Pancreas (tissue), 10 donors: ENCODE measurements at regions not wholly inside any gene's neighbourhood (a gene's known extent, or its start where the extent isn't known, plus 50 kb on each side); places are given as distances from the start of the nearest gene placed in this dataset.

Source experiments
- ATAC-seq, 4 donors: fragments of 200-7000 bp; cut with Tn5 transposase; one replicate each; pipeline versions ENCODE4 v1.8.0 to v1.9.1; 2020; ENCODE audit warnings: mild to moderate bottlenecking in 4 of 4, moderate library complexity in 4 of 4
- DNase-seq, 6 donors: peaks; one replicate each; pipeline ENCODE4 v3.0.0-alpha.2; 2020
- FAIRE-seq: peaks from 2 replicates; lab custom pipeline; 2012; peaks lifted over from hg19 to GRCh38; lab: Jason Lieb, UNC
- H3K27ac ChIP-seq, 4 donors: fragments of 200-600 bp; sonication (generic); 1 replicate in 3 of 4; 2 replicates in 1 of 4; pipeline versions ENCODE4 v1.5.0 to v1.8.0; 2020
- H3K27me3 ChIP-seq, 4 donors: fragments of 200-600 bp; one replicate each; pipeline ENCODE4 v1.8.0; 2021
- H3K36me3 ChIP-seq, 3 donors: fragments of 200-600 bp; sonication (generic) in 1 of 3; one replicate each; pipeline versions ENCODE4 v1.5.0 to v1.8.0; 2020 to 2021
- H3K4me1 ChIP-seq, 3 donors: fragments of 200-600 bp; one replicate each; pipeline ENCODE4 v1.8.0; 2021
- H3K4me3 ChIP-seq, 4 donors: fragments of 200-600 bp; sonication (generic) in 2 of 4; one replicate each; pipeline versions ENCODE4 v1.5.0 to v1.8.0; 2020 to 2021
- H3K9me3 ChIP-seq, 4 donors: fragments of 200-600 bp; one replicate each; pipeline ENCODE4 v1.8.0; 2021
- WGBS, 2 donors: extraction: QIAGEN DNeasy Blood & Tissue Kit; methylation state at CpG; one replicate each; pipeline ENCODE4 v1.1.7; 2013; 5-methylcytosine and 5-hydroxymethylcytosine counted together
- intact Hi-C, 3 donors: fragments of 100-400 bp; cut with DNase I; formaldehyde crosslinking; loops; one replicate each; pipeline versions ENCODE4 v1.11.1 to v1.14.2; 2022
- TF ChIP-seq, protein P1 (sequence below), 4 donors: fragments of 200-600 bp; sonication (generic) in 3 of 4; IDR thresholded peaks; one replicate each; pipeline versions ENCODE4 v1.5.0 to v1.8.0; 2021; ENCODE audit warnings: antibody characterized with exemption in 4 of 4
- donor health status: healthy with polysubstance abuse.
- donor health status: DM: no; HTN: no; CAD: no; lungs with moderate emphysema.
- donor health status: DM: no; HTN: no; CAD: no.
- donor health status: control.
- donor health status: control.
- donor health status: Bipolar disorder and iron deficiency.
- donor health status: DM: yes; HTN: yes; CAD: no.
- donor health status: DM: no; HTN: no; CAD: no.
- donor health status: DM: no; HTN: no; CAD: no.
- donor health status: DM: yes; HTN: yes; CAD: no.

DNA sequence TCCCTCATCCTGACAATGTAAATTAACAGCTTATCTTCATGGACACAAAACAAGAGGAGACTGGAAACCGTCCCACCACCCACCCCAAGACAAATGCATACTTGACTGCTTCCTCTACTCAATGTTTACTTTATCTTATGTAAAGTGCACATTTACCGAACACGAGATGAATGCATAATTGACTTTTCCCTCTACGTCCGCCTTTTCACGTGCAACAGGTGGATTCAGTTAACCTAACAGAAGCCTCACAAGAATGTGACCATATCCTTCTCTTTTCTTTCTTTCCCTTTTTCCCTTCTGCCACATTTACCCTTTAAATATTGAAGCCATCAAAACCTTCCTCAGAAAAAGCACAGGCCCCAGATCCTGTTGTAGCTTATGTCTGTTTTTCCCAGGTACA lies 468.0 kb downstream of the UQCRFS1 start:
- intact Hi-C loops, result no loop called here
- no peak overlapping the region for H3K4me3 ChIP-seq
- no peak for DNase-seq
- FAIRE-seq, result no peak
- TF ChIP-seq, protein P1, sequence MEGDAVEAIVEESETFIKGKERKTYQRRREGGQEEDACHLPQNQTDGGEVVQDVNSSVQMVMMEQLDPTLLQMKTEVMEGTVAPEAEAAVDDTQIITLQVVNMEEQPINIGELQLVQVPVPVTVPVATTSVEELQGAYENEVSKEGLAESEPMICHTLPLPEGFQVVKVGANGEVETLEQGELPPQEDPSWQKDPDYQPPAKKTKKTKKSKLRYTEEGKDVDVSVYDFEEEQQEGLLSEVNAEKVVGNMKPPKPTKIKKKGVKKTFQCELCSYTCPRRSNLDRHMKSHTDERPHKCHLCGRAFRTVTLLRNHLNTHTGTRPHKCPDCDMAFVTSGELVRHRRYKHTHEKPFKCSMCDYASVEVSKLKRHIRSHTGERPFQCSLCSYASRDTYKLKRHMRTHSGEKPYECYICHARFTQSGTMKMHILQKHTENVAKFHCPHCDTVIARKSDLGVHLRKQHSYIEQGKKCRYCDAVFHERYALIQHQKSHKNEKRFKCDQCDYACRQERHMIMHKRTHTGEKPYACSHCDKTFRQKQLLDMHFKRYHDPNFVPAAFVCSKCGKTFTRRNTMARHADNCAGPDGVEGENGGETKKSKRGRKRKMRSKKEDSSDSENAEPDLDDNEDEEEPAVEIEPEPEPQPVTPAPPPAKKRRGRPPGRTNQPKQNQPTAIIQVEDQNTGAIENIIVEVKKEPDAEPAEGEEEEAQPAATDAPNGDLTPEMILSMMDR (IDR thresholded peaks at IDR 0.05), result no peak
- H3K9me3 ChIP-seq, result no peaks in the 10 kb centered on the region
- H3K4me1 ChIP-seq, result no peaks in the 10 kb centered on the region
- H3K27me3 ChIP-seq, result no peaks in the 10 kb centered on the region
- H3K36me3 ChIP-seq, result no peaks in the 10 kb centered on the region
- 54 to 61% methylated on average over 6 of the region's 6 CpGs for WGBS, 2 donors
- no peak for ATAC-seq
- H3K27ac ChIP-seq, result no peak overlapping the region

DNA sequence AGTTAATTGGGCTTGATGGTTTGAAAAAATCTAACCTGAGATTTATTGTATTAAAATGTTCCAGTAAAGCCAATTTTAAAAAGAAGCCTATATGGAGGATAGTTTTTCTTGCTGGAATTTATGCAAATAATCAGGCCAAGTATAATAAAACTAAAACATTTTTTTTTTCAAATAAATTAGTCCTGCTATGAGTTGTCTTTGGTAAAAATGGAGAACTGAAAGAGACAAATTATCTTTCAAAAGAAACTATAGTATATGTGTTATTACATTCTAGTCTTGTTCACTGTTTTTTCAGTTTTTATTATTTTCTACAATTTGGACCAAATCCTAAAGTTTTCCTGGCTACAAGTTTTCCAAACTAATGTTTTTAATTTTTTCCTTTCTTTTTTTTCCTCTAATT lies 468.9 kb downstream of the UQCRFS1 start:
- Histone ChIP-seq H3K4me1 (no peaks in the 10 kb centered on the region), H3K27me3 (no peaks in the 10 kb centered on the region), H3K9me3 (no peaks in the 10 kb centered on the region), H3K36me3 (no peaks in the 10 kb centered on the region), H3K27ac (no peak overlapping the region), H3K4me3 (no peak overlapping the region)
- ATAC-seq (no peak), FAIRE-seq (no peak), DNase-seq (no peak)
- TF ChIP-seq, protein P1 (IDR thresholded peaks at IDR 0.05), result no peak
- intact Hi-C loops, result no loop called here

DNA sequence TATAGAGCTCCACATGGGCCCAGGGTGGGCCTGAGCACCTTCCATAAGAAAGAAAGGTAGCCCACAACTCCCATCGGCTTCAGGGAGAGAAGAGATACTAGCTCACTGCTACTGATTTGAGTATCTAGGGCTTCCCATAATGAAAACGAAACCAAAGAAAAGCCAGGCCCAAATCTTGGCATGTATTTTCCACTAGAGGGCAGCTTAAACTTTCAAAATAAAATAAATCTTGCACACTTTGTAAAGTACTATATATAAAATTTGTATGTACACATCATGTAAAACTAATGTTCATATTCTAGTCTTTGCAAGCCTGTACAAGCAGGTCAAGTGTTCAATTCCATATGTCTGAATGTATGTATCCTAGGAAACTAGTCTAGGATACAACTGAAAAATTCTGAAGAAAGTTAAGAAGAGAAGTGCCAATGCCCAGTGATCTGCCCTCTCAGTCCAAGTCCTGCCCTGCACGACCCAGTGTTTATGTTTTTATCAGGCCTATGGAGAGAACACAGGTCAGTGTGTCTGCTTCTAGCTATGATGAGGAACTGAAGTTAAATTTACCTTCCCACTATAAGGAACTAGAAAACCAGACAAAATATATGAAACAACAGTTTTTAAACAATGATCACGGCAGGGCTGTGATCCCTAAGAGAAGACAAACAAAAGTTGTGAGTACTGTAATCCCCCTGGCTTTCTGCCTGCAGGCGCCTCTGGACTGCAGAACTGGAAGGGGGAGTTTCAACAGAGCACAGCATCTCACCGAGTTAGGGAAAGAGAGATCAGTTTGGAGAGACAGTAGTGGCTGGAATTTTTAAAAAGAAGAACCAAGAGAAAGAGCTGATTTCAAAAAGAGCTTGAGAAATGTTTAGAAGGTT lies 475.7 kb downstream of the UQCRFS1 start:
- peak in 3 of 4 donors; percentile 65 to 85 (median 78) for ATAC-seq
- peak; percentile 78 for FAIRE-seq

DNA sequence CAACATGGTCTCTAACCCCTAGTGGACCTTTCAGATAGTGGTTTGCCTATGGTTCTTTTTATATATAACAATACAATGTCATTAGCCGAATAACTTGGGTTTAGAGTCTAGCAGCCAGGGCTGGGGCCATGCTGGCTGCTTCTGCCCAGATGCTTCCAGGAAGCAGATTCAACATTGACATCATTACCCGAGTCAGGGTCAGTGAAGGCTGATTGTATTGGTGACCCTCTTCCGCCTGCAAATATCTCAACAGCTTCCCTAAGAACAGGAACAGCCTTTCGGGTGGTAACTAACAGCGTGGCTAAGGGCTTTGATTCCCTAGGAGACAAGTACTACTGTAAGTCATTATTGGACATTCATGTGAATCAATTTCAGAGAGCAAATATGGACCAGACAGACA lies 476.4 kb downstream of the UQCRFS1 start:
- no peak overlapping the region for H3K27ac ChIP-seq
- ATAC-seq (no peak), FAIRE-seq (no peak), DNase-seq (no peak)
- 77 to 80% methylated on average over 5 of the region's 5 CpGs for WGBS, 2 donors
- no peaks in the 10 kb centered on the region for H3K4me1 ChIP-seq
- no peaks in the 10 kb centered on the region for H3K27me3 ChIP-seq
- H3K36me3 ChIP-seq, result no peaks in the 10 kb centered on the region
- TF ChIP-seq, protein P1 (IDR thresholded peaks at IDR 0.05), result no peak
- intact Hi-C loops, result loop anchor here in 2 of 3 donors (5.0 kb wide), 2 partner anchors 141 to 521 kb away; no protein-coding TSS in a partner anchor
- no peak overlapping the region for H3K4me3 ChIP-seq
- no peaks in the 10 kb centered on the region for H3K9me3 ChIP-seq

More for the DNA sequence above, 475.7 kb downstream of the UQCRFS1 start:
- no peaks in the 10 kb centered on the region for H3K9me3 ChIP-seq
- H3K27ac ChIP-seq, result no peak overlapping the region
- no peaks in the 10 kb centered on the region for H3K4me1 ChIP-seq
- intact Hi-C loops, result loop anchor here in 2 of 3 donors (5.0 kb wide), 2 partner anchors 140 to 520 kb away; no protein-coding TSS in a partner anchor
- TF ChIP-seq, protein P1 (IDR thresholded peaks at IDR 0.05), result peak in 3 of 4 donors; percentile 36 to 58 (median 48)
- H3K27me3 ChIP-seq, result no peaks in the 10 kb centered on the region
- WGBS, 2 donors, result 9 to 14% methylated on average over 6 of the region's 6 CpGs
- no peak overlapping the region for H3K4me3 ChIP-seq
- peak in 1 of 6 donors; percentile 17 for DNase-seq
- H3K36me3 ChIP-seq, result no peaks in the 10 kb centered on the region

DNA sequence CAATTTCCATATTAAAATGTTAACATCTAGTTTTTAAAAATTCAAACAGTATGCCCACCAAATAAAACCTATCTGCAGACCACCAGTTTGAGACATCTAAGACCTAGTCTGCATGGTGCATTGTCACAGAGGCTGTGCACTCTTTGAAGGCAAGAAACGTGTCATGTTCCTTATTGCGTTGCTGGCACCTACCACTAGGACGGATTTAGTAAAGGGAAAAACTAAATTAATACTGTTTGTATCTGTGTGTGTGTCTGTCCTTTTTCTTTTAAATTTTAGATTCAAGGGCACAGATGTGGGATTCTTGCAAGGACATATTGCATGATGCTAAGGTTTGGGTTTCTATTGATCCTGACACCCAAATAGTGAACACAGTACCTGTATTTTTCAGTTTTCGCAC lies 481.4 kb downstream of the UQCRFS1 start:
- Histone ChIP-seq H3K27ac (no peak overlapping the region), H3K36me3 (no peaks in the 10 kb centered on the region), H3K4me3 (no peak overlapping the region), H3K27me3 (peaks cover 0 to under 1% (median 0%) of the 10 kb centered on the region in 4 donors), H3K9me3 (no peaks in the 10 kb centered on the region), H3K4me1 (peaks cover 0 to 5% (median 0%) of the 10 kb centered on the region in 3 donors)
- intact Hi-C loops, result no loop called here
- DNase-seq (no peak), FAIRE-seq (no peak), ATAC-seq (no peak)
- 66 to 79% methylated on average over 4 of the region's 4 CpGs for WGBS, 2 donors
- TF ChIP-seq, protein P1 (IDR thresholded peaks at IDR 0.05), result no peak
